Lower leg skin (tissue), 4 donors: ENCODE measurements at regions not wholly inside any gene's neighbourhood (a gene's known extent, or its start where the extent isn't known, plus 50 kb on each side); places are given as distances from the start of the nearest gene placed in this dataset.

Source experiments
- DNase-seq, 2 donors: peaks; one replicate each; pipeline ENCODE4 v3.0.0-alpha.2; 2019; ENCODE audit warnings: low spot score in 2 of 2
- H3K4me3 ChIP-seq: fragments of 200-600 bp; sonication (generic); 2 replicates; pipeline ENCODE4 v1.5.1; 2017; ENCODE audit warnings: mild to moderate bottlenecking, low read depth; ENCODE audit not compliant: poor library complexity, severe bottlenecking
- CTCF ChIP-seq, 3 donors: fragments of 450-650 bp; IDR thresholded peaks; one replicate each; pipeline ENCODE4 v1.5.1; 2016; ENCODE audit warnings: antibody characterized with exemption in 3 of 3, mild to moderate bottlenecking in 3 of 3, moderate library complexity in 2 of 3
- POLR2A ChIP-seq, 2 donors: fragments of 450-650 bp; IDR thresholded peaks; one replicate each; pipeline ENCODE4 v1.6.1; 2016 to 2017; ENCODE audit warnings: antibody characterized with exemption in 2 of 2, mild to moderate bottlenecking in 1 of 2, moderate library complexity in 1 of 2
- WGBS, 2 donors: methylation state at CpG; one replicate each; pipeline ENCODE4 v1.1.5; 2018; 5-methylcytosine and 5-hydroxymethylcytosine counted together
- intact Hi-C: fragments of 100-400 bp; cut with DNase I; formaldehyde crosslinking; loops from one replicate; pipeline ENCODE4 v1.15.0; 2023; ENCODE audit warnings: low total_unique reads

- WGBS, 2 donors: 50 to 67% methylated on average over 6 of the region's 6 CpGs
- intact Hi-C loops: no loop called here
- DNase-seq: no peak
- H3K4me3 ChIP-seq: no peak overlapping the region
- no peak for TF ChIP-seq POLR2A (IDR thresholded peaks at IDR 0.05)
- TF ChIP-seq CTCF (IDR thresholded peaks at IDR 0.05): no peak
Measured at GRCh38 chr3:146881356-146881755, 276.2 kb upstream of the PLSCR5 start.

GRCh38 chr3:146873748-146874147, 268.6 kb upstream of the PLSCR5 start:
- no peak for DNase-seq
- TF ChIP-seq CTCF (IDR thresholded peaks at IDR 0.05): no peak
- no peak overlapping the region for H3K4me3 ChIP-seq
- intact Hi-C loops: no loop called here

- no peak overlapping the region for H3K4me3 ChIP-seq
- intact Hi-C loops: no loop called here
- TF ChIP-seq POLR2A (IDR thresholded peaks at IDR 0.05) (no peak), CTCF (IDR thresholded peaks at IDR 0.05) (no peak)
- 35 to 41% methylated on average over 7 of the region's 7 CpGs for WGBS, 2 donors
- no peak for DNase-seq
Measured at GRCh38 chr3:146865175-146865755, 260.1 kb upstream of the PLSCR5 start.

- intact Hi-C loops: no loop called here
- no peak for TF ChIP-seq POLR2A (IDR thresholded peaks at IDR 0.05)
- 93 to 95% methylated on average over 3 of the region's 3 CpGs for whole genome bisulfite sequencing, 2 donors
Measured at GRCh38 chr3:146861262-146861661, 256.1 kb upstream of the PLSCR5 start.

GRCh38 chr3:146854523-146854922, 249.4 kb upstream of the PLSCR5 start:
- H3K4me3 ChIP-seq: no peak overlapping the region
- intact Hi-C loops: no loop called here
- TF ChIP-seq CTCF (IDR thresholded peaks at IDR 0.05): no peak
- no peak for TF ChIP-seq POLR2A (IDR thresholded peaks at IDR 0.05)
- DNase-seq: no peak
- 94 to 95% methylated on average over 4 of the region's 4 CpGs for WGBS, 2 donors

More at GRCh38 chr3:146861262-146861661, 256.1 kb upstream of the PLSCR5 start:
- no peak for DNase-seq
- no peak overlapping the region for H3K4me3 ChIP-seq

- WGBS, 2 donors: 71 to 76% methylated on average over 2 of the region's 2 CpGs
- TF ChIP-seq POLR2A (IDR thresholded peaks at IDR 0.05): no peak
- TF ChIP-seq CTCF (IDR thresholded peaks at IDR 0.05): no peak
- no peak for DNase-seq
- intact Hi-C loops: no loop called here
- H3K4me3 ChIP-seq: no peak overlapping the region
Measured at GRCh38 chr3:146851665-146852064, 246.5 kb upstream of the PLSCR5 start.
